Trophoblast cell (in vitro differentiated cells and primary cell): ENCODE measurements at regions not wholly inside any gene's neighbourhood (a gene's known extent, or its start where the extent isn't known, plus 50 kb on each side); places are given as distances from the start of the nearest gene placed in this dataset.

Experiments used
- DNase-seq, 2 donors: peaks; one replicate each; pipeline ENCODE4 v3.0.0-alpha.2; 2016
- H2AFZ ChIP-seq: 2 replicates; pipeline ENCODE4 v1.6.1; 2013; ENCODE audit warnings: low read length, moderate library complexity, mild to moderate bottlenecking; ENCODE audit not compliant: insufficient read depth, poor library complexity
- H2AK5ac ChIP-seq: 2 replicates; pipeline ENCODE4 v1.6.1; 2013; ENCODE audit warnings: mild to moderate bottlenecking, low read length
- H2BK120ac ChIP-seq: 2 replicates; pipeline ENCODE4 v1.6.1; 2013; ENCODE audit warnings: low read length, mild to moderate bottlenecking, moderate library complexity; ENCODE audit not compliant: insufficient read depth, poor library complexity
- H2BK12ac ChIP-seq: 2 replicates; pipeline ENCODE4 v1.6.1; 2013; ENCODE audit warnings: mild to moderate bottlenecking, low read length, moderate library complexity
- H2BK5ac ChIP-seq: 2 replicates; pipeline ENCODE4 v1.6.1; 2013; ENCODE audit warnings: low read length, low read depth, moderate library complexity, mild to moderate bottlenecking; ENCODE audit not compliant: poor library complexity
- H3K14ac ChIP-seq: 2 replicates; pipeline ENCODE4 v1.6.1; 2013; ENCODE audit warnings: mild to moderate bottlenecking, low read length
- H3K18ac ChIP-seq: 2 replicates; pipeline ENCODE4 v1.6.1; 2013; ENCODE audit warnings: mild to moderate bottlenecking, low read length
- H3K23ac ChIP-seq: 2 replicates; pipeline ENCODE4 v1.6.1; 2013; ENCODE audit warnings: low read length
- H3K27ac ChIP-seq: 2 replicates; pipeline ENCODE4 v1.5.1; 2013; ENCODE audit warnings: low read depth, mild to moderate bottlenecking, inconsistent platforms, low read length, moderate library complexity
- H3K27me3 ChIP-seq: 2 replicates; pipeline ENCODE4 v1.6.1; 2013; ENCODE audit warnings: inconsistent platforms, mild to moderate bottlenecking, low read length, moderate library complexity; ENCODE audit not compliant: insufficient read depth
- H3K36me3 ChIP-seq, 2 experiments: 1 replicate in 1 of 2; 2 replicates in 1 of 2; pipeline ENCODE4 v1.6.1; 2013; ENCODE audit warnings: low read length in 2 of 2, mild to moderate bottlenecking in 2 of 2, moderate library complexity in 1 of 2; ENCODE audit not compliant: insufficient read depth in 2 of 2, control insufficient read depth in 1 of 2
- H3K4ac ChIP-seq: 2 replicates; pipeline ENCODE4 v1.6.1; 2013; ENCODE audit warnings: low read depth, mild to moderate bottlenecking, low read length, moderate library complexity
- H3K4me1 ChIP-seq, 2 experiments: 1 replicate in 1 of 2; 2 replicates in 1 of 2; pipeline ENCODE4 v1.6.1; 2013; ENCODE audit warnings: low read length in 2 of 2, mild to moderate bottlenecking in 2 of 2, moderate library complexity in 1 of 2; ENCODE audit not compliant: insufficient read depth in 2 of 2, control insufficient read depth in 1 of 2
- H3K4me2 ChIP-seq: 2 replicates; pipeline ENCODE4 v1.6.1; 2013; ENCODE audit warnings: inconsistent platforms, mild to moderate bottlenecking, low read length, moderate library complexity
- H3K4me3 ChIP-seq: 2 replicates; pipeline ENCODE4 v1.5.1; 2013; ENCODE audit warnings: mild to moderate bottlenecking, low read depth, low read length, inconsistent platforms
- H3K79me1 ChIP-seq: one replicate; pipeline ENCODE4 v1.6.1; 2013; ENCODE audit warnings: low read length
- H3K79me2 ChIP-seq: 2 replicates; pipeline ENCODE4 v1.6.1; 2013; ENCODE audit warnings: low read length, mild to moderate bottlenecking; ENCODE audit not compliant: control insufficient read depth, insufficient read depth, poor library complexity
- H3K9ac ChIP-seq: 2 replicates; pipeline ENCODE4 v1.6.1; 2013; ENCODE audit warnings: mild to moderate bottlenecking, low read length
- H3K9me3 ChIP-seq: 2 replicates; pipeline ENCODE4 v1.6.1; 2013; ENCODE audit warnings: low read depth, mild to moderate bottlenecking, control low read depth, inconsistent platforms, low read length; ENCODE audit not compliant: insufficient read depth
- H4K12ac ChIP-seq: 2 replicates; pipeline ENCODE4 v1.6.1; 2013; ENCODE audit warnings: low read depth, mild to moderate bottlenecking, low read length, moderate library complexity
- H4K8ac ChIP-seq: 2 replicates; pipeline ENCODE4 v1.6.1; 2013; ENCODE audit warnings: low read depth, mild to moderate bottlenecking, low read length, moderate library complexity
- H4K91ac ChIP-seq: one replicate; pipeline ENCODE4 v1.6.1; 2013; ENCODE audit warnings: low read depth, mild to moderate bottlenecking, low read length, moderate library complexity
- WGBS: extraction: QIAGEN DNeasy Blood & Tissue Kit; methylation state at CpG from one replicate; pipeline ENCODE4 v1.1.7; 2013; ENCODE audit warnings: missing lambda C conversion rate; ENCODE audit not compliant: insufficient read length, insufficient coverage; ENCODE audit errors: extremely low coverage; 5-methylcytosine and 5-hydroxymethylcytosine counted together

DNA sequence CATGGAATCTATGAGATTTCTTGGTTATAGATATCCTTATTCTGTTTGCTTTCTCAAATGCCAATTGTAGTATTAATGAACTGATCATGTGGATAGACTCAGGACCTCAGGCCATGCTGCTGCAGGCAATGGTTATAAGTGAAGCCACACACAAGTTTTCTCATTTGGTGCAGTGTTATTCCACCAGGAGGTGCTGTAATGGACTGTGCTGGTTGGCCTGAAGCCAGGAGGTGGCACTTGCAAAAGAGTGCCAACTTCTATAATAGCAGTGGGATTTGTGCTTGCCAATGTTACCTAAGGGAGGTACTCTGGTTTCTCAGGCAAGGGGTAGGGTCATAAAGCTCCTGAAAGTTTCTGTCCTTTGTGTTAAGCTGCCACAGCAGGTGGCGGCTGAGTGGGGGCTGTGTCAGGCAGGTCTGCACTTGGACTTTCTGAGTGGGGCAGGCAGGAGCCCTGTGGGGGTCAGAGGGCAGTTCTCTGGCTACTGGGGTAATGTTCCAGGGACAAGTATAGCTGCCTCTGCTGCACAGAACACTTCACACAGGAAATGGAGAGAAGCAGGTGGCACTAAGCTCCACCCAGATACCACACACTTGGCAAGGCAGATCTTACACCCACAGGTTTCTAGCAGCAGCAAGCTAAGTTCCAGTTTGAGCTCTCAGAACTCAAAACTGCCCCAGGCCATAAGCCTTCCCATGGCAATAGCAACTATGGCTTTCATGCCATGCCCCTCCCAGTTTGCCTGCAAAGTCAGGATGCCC, 352.6 kb upstream of the CWC22 start:
- no peak overlapping the region for H3K4me3 ChIP-seq
- no peak overlapping the region for H3K23ac ChIP-seq
- H3K4me2 ChIP-seq, result no peak overlapping the region
- H4K12ac ChIP-seq, result no peak overlapping the region
- no peak overlapping the region for H3K27ac ChIP-seq
- no peak for DNase-seq
- H2BK120ac ChIP-seq, result no peak overlapping the region
- no peak overlapping the region for H4K91ac ChIP-seq
- H3K9ac ChIP-seq, result no peak overlapping the region
- no peak overlapping the region for H3K18ac ChIP-seq
- H3K14ac ChIP-seq, result no peak overlapping the region
- no peaks in the 10 kb centered on the region for H3K4me1 ChIP-seq
- H3K79me1 ChIP-seq, result no peaks in the 10 kb centered on the region
- H2AFZ ChIP-seq, result no peak overlapping the region
- no CpG with 5 or more reads among the region's 1 CpG for WGBS
- H4K8ac ChIP-seq, result no peak overlapping the region
- no peak overlapping the region for H2BK5ac ChIP-seq
- H3K27me3 ChIP-seq, result no peaks in the 10 kb centered on the region
- no peaks in the 10 kb centered on the region for H3K79me2 ChIP-seq
- H3K36me3 ChIP-seq, result no peaks in the 10 kb centered on the region
- no peak overlapping the region for H3K4ac ChIP-seq
- no peaks in the 10 kb centered on the region for H3K9me3 ChIP-seq
- H2BK12ac ChIP-seq, result no peak overlapping the region
- H2AK5ac ChIP-seq, result no peak overlapping the region

DNA sequence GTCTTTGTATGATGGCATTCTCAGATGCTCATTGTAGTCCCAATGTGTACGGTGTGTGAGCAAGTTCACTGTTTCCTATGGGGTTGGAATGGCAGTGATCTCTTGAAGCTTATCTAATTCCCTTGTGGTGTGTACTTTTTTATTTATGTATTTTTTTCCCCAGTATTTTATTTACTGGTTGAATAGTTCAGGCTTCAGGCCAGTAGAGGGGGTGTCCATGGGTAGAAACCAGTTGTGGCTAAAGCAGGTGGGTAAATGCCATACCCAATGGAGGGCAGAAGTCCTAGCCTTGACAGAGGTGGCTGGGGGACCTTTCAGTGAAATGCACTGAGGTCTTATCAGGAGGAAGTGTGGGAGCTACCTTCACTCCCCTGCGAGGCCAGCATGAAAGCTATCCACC, 351.4 kb upstream of the CWC22 start:
- Histone ChIP-seq H4K8ac (no peak overlapping the region), H3K9ac (no peak overlapping the region)

DNA sequence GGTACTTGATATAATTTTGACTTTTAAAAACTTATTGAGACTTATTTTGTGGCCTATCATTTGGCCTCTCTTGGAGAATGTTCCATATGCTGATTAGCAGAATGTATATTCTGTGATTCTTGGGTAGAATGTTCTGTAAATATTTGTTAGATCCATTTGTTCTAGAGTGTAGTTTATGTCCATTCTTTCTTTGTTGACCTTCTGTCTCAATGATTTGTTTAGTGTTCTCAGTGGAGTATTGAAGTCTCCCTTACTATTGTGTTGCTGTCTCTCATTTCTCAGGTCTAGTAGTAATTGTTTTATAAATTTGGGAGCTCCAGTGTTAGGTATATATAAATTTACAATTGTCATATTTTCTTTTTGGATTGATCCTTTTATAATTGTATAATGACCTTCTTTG, 349.6 kb upstream of the CWC22 start:
- Histone ChIP-seq H3K18ac (no peak overlapping the region), H3K79me2 (no peaks in the 10 kb centered on the region), H3K4ac (no peak overlapping the region), H2BK12ac (no peak overlapping the region), H3K27me3 (no peaks in the 10 kb centered on the region), H3K14ac (no peak overlapping the region), H3K9ac (no peak overlapping the region), H4K12ac (no peak overlapping the region), H2AK5ac (no peak overlapping the region), H3K27ac (no peak overlapping the region), H2BK5ac (no peak overlapping the region), H3K4me3 (no peak overlapping the region), H3K4me2 (no peak overlapping the region), H4K91ac (no peak overlapping the region), H4K8ac (no peak overlapping the region), H3K79me1 (no peaks in the 10 kb centered on the region), H3K36me3 (no peaks in the 10 kb centered on the region), H3K4me1 (no peaks in the 10 kb centered on the region), H3K9me3 (no peaks in the 10 kb centered on the region), H2AFZ (no peak overlapping the region), H2BK120ac (no peak overlapping the region), H3K23ac (no peak overlapping the region)
- DNase-seq, result no peak

More for the DNA sequence above, 351.4 kb upstream of the CWC22 start:
- Histone ChIP-seq H3K4ac (no peak overlapping the region), H2BK12ac (no peak overlapping the region), H3K4me2 (no peak overlapping the region), H3K4me3 (no peak overlapping the region), H2AK5ac (no peak overlapping the region), H3K4me1 (no peaks in the 10 kb centered on the region), H3K36me3 (no peaks in the 10 kb centered on the region), H3K27ac (no peak overlapping the region), H2BK120ac (no peak overlapping the region), H4K12ac (no peak overlapping the region), H3K27me3 (no peaks in the 10 kb centered on the region), H4K91ac (no peak overlapping the region), H3K79me1 (no peaks in the 10 kb centered on the region), H3K79me2 (no peaks in the 10 kb centered on the region), H3K23ac (no peak overlapping the region), H3K14ac (no peak overlapping the region), H3K9me3 (no peaks in the 10 kb centered on the region), H2BK5ac (no peak overlapping the region), H2AFZ (no peak overlapping the region), H3K18ac (no peak overlapping the region)
- no CpG with 5 or more reads among the region's 2 CpGs for WGBS
- no peak for DNase-seq

DNA sequence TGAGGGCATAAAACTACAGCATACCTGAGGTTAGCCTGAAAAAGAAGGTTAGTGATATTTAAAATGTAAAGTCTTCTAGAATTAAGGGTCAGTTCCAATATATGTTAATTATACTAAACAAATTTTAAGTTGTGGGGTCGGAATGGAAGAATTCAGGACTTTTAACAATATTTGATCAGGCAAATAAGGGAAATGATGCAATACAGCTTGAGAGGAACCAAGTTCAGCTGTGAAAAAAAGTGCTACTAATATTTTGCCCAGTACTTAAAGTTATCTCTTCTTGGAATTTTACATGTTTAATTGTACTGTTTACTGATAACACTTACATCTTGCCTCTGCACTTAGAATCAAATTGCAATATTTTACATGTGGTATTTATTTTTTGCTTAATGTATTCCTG, 345.5 kb upstream of the CWC22 start:
- no peak overlapping the region for H3K27ac ChIP-seq
- H3K4ac ChIP-seq, result no peak overlapping the region
- H2BK5ac ChIP-seq, result no peak overlapping the region
- H4K8ac ChIP-seq, result no peak overlapping the region
- H3K4me1 ChIP-seq, result no peaks in the 10 kb centered on the region
- no peak overlapping the region for H4K91ac ChIP-seq
- H2BK120ac ChIP-seq, result no peak overlapping the region
- no peak overlapping the region for H3K18ac ChIP-seq
- no peaks in the 10 kb centered on the region for H3K27me3 ChIP-seq
- WGBS, result no CpG with 5 or more reads among the region's 1 CpG
- H2BK12ac ChIP-seq, result no peak overlapping the region
- no peak overlapping the region for H4K12ac ChIP-seq
- H2AFZ ChIP-seq, result no peak overlapping the region
- H3K4me2 ChIP-seq, result no peak overlapping the region
- no peak overlapping the region for H3K4me3 ChIP-seq
- no peak overlapping the region for H3K23ac ChIP-seq
- H3K9ac ChIP-seq, result no peak overlapping the region
- H2AK5ac ChIP-seq, result no peak overlapping the region
- H3K36me3 ChIP-seq, result no peaks in the 10 kb centered on the region
- no peaks in the 10 kb centered on the region for H3K79me1 ChIP-seq
- no peak for DNase-seq
- no peaks in the 10 kb centered on the region for H3K9me3 ChIP-seq
- no peaks in the 10 kb centered on the region for H3K79me2 ChIP-seq
- no peak overlapping the region for H3K14ac ChIP-seq
